Smooth muscle cell (in vitro differentiated cells): ENCODE measurements at regions not wholly inside any gene's neighbourhood (a gene's known extent, or its start where the extent isn't known, plus 50 kb on each side); places are given as distances from the start of the nearest gene placed in this dataset.

Experiments
- DNase-seq: peaks from one replicate; lab custom pipeline; 2025; ENCODE audit not compliant: unreplicated experiment; lab: John Stamatoyannopoulos, UW
- H2AFZ ChIP-seq: fragments of 200-600 bp; sonication (generic); 2 replicates; pipeline ENCODE4 v1.6.0; 2016; ENCODE audit warnings: antibody characterized with exemption, low read depth, mild to moderate bottlenecking
- H3F3A ChIP-seq: fragments of 200-600 bp; sonication (generic); 2 replicates; pipeline ENCODE4 v1.6.0; 2017; ENCODE audit warnings: antibody characterized with exemption, low read depth
- H3K27ac ChIP-seq: fragments of 200-600 bp; sonication (generic); 2 replicates; pipeline ENCODE4 v1.5.1; 2016; ENCODE audit warnings: low read depth, mild to moderate bottlenecking
- H3K27me3 ChIP-seq: fragments of 200-600 bp; sonication (generic); 2 replicates; pipeline ENCODE4 v1.6.1; 2016; ENCODE audit warnings: low read depth, mild to moderate bottlenecking
- H3K36me3 ChIP-seq: fragments of 200-600 bp; sonication (generic); 2 replicates; pipeline ENCODE4 v1.5.1; 2016; ENCODE audit warnings: low read depth
- H3K4me1 ChIP-seq: fragments of 200-600 bp; sonication (generic); 2 replicates; pipeline ENCODE4 v1.5.1; 2016; ENCODE audit warnings: low read depth
- H3K4me2 ChIP-seq: fragments of 200-600 bp; sonication (generic); 2 replicates; pipeline ENCODE4 v1.6.0; 2016; ENCODE audit warnings: mild to moderate bottlenecking
- H3K4me3 ChIP-seq: fragments of 200-600 bp; sonication (generic); 2 replicates; pipeline ENCODE4 v1.5.1; 2016; ENCODE audit warnings: mild to moderate bottlenecking
- H3K79me2 ChIP-seq: fragments of 200-600 bp; sonication (generic); 2 replicates; pipeline ENCODE4 v1.6.0; 2016; ENCODE audit warnings: low read depth, mild to moderate bottlenecking
- H3K9ac ChIP-seq: fragments of 200-600 bp; sonication (generic); 2 replicates; pipeline ENCODE4 v1.6.0; 2016; ENCODE audit warnings: low read depth
- H3K9me3 ChIP-seq: fragments of 200-600 bp; sonication (generic); replicated peaks from 2 replicates; pipeline ENCODE4 v1.5.1; 2016; ENCODE audit warnings: low read depth
- H4K20me1 ChIP-seq: fragments of 200-600 bp; sonication (generic); 2 replicates; pipeline ENCODE4 v1.6.0; 2016; ENCODE audit warnings: low read depth
- WGBS: methylation state at CpG from one replicate; pipeline ENCODE4 v1.1.7; 2016; ENCODE audit warnings: low lambda C conversion rate; 5-methylcytosine and 5-hydroxymethylcytosine counted together
- TF ChIP-seq, protein P1 (sequence below): fragments of 200-600 bp; sonication (generic); IDR thresholded peaks from 2 replicates; pipeline ENCODE4 v1.5.1; 2017; ENCODE audit warnings: borderline replicate concordance, mild to moderate bottlenecking, antibody characterized with exemption; ENCODE audit not compliant: insufficient read depth, poor library complexity, severe bottlenecking

- 91% methylated on average over 4 of the region's 4 CpGs for WGBS
- no peak overlapping the region for H3K9ac ChIP-seq
- H3K36me3 ChIP-seq, result no peaks in the 10 kb centered on the region
Measured at GRCh38 chr6:148217051-148217450, 125.6 kb upstream of the SASH1 start.

GRCh38 chr6:148217921-148218320, 124.7 kb upstream of the SASH1 start:
- Histone ChIP-seq H4K20me1 (no peaks in the 10 kb centered on the region), H3K36me3 (no peaks in the 10 kb centered on the region), H3K27me3 (no peaks in the 10 kb centered on the region), H3K27ac (no peak overlapping the region), H3K9ac (no peak overlapping the region), H3K9me3 (no peaks in the 10 kb centered on the region), H3K4me1 (peaks cover 3% of the 10 kb centered on the region), H2AFZ (no peak overlapping the region), H3K4me2 (no peak overlapping the region), H3K79me2 (no peaks in the 10 kb centered on the region), H3K4me3 (no peak overlapping the region), H3F3A (no peaks in the 10 kb centered on the region)
- WGBS, result 94% methylated on average over 3 of the region's 3 CpGs
- no peak for DNase-seq
- TF ChIP-seq, protein P1, sequence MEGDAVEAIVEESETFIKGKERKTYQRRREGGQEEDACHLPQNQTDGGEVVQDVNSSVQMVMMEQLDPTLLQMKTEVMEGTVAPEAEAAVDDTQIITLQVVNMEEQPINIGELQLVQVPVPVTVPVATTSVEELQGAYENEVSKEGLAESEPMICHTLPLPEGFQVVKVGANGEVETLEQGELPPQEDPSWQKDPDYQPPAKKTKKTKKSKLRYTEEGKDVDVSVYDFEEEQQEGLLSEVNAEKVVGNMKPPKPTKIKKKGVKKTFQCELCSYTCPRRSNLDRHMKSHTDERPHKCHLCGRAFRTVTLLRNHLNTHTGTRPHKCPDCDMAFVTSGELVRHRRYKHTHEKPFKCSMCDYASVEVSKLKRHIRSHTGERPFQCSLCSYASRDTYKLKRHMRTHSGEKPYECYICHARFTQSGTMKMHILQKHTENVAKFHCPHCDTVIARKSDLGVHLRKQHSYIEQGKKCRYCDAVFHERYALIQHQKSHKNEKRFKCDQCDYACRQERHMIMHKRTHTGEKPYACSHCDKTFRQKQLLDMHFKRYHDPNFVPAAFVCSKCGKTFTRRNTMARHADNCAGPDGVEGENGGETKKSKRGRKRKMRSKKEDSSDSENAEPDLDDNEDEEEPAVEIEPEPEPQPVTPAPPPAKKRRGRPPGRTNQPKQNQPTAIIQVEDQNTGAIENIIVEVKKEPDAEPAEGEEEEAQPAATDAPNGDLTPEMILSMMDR, result no peak

More at GRCh38 chr6:148217051-148217450, 125.6 kb upstream of the SASH1 start:
- no peaks in the 10 kb centered on the region for H3K9me3 ChIP-seq
- TF ChIP-seq, protein P1, result no peak
- no peaks in the 10 kb centered on the region for H4K20me1 ChIP-seq
- H2AFZ ChIP-seq, result no peak overlapping the region
- H3K27ac ChIP-seq, result no peak overlapping the region
- H3K27me3 ChIP-seq, result no peaks in the 10 kb centered on the region
- H3K4me2 ChIP-seq, result no peak overlapping the region
- no peaks in the 10 kb centered on the region for H3K79me2 ChIP-seq
- H3K4me1 ChIP-seq, result peaks cover 3% of the 10 kb centered on the region
- DNase-seq, result no peak
- no peaks in the 10 kb centered on the region for H3F3A ChIP-seq
- H3K4me3 ChIP-seq, result no peak overlapping the region

GRCh38 chr6:148218542-148219258, 123.9 kb upstream of the SASH1 start:
- no peaks in the 10 kb centered on the region for H4K20me1 ChIP-seq
- no peak overlapping the region for H3K4me3 ChIP-seq
- H3K27ac ChIP-seq, result no peak overlapping the region
- DNase-seq, result no peak
- H3K4me2 ChIP-seq, result no peak overlapping the region
- H3K79me2 ChIP-seq, result no peaks in the 10 kb centered on the region
- no peaks in the 10 kb centered on the region for H3F3A ChIP-seq
- H3K9ac ChIP-seq, result no peak overlapping the region
- H2AFZ ChIP-seq, result no peak overlapping the region
- no peaks in the 10 kb centered on the region for H3K27me3 ChIP-seq
- H3K36me3 ChIP-seq, result no peaks in the 10 kb centered on the region
- no peaks in the 10 kb centered on the region for H3K4me1 ChIP-seq
- WGBS, result 72% methylated on average over 3 of the region's 3 CpGs
- TF ChIP-seq, protein P1, result no peak
- no peaks in the 10 kb centered on the region for H3K9me3 ChIP-seq
